Kasumi-1 (cell line): ENCODE measurements at regions not wholly inside any gene's neighbourhood (a gene's known extent, or its start where the extent isn't known, plus 50 kb on each side); places are given as distances from the start of the nearest gene placed in this dataset.
"Not testable (repeated sequence)": the region's sequence is repeated elsewhere in the genome, so short reads cannot be mapped to it uniquely, and the experiment has no call there.

Experiments
- DNase-seq, 2 experiments: peaks; one replicate each; lab custom pipeline; 2025; lab: John Stamatoyannopoulos, UW

GRCh38 chr12:82529101-82529500 lies 157.6 kb upstream of the TMTC2 start:
- DNase-seq, result no peak

GRCh38 chr12:82529954-82530353 lies 156.8 kb upstream of the TMTC2 start:
- no peak for DNase-seq

- DNase-seq, result no peak
Measured at GRCh38 chr12:82530394-82530793, 156.3 kb upstream of the TMTC2 start.

- DNase-seq, result no peak
Measured at GRCh38 chr12:82533341-82533740, 153.4 kb upstream of the TMTC2 start.

- no peak for DNase-seq
Measured at GRCh38 chr12:82537436-82537835, 149.3 kb upstream of the TMTC2 start.

- no peak for DNase-seq
Measured at GRCh38 chr12:82554529-82554928, 132.2 kb upstream of the TMTC2 start.

- DNase-seq, result no peak
Measured at GRCh38 chr12:82555699-82556098, 131.0 kb upstream of the TMTC2 start.

- no peak for DNase-seq
Measured at GRCh38 chr12:82565966-82566365, 120.7 kb upstream of the TMTC2 start.

GRCh38 chr12:82567688-82568087 lies 119.0 kb upstream of the TMTC2 start:
- no peak for DNase-seq

GRCh38 chr12:82574191-82574590 lies 112.5 kb upstream of the TMTC2 start:
- no peak for DNase-seq

GRCh38 chr12:82578725-82579124 lies 108.0 kb upstream of the TMTC2 start:
- no peak for DNase-seq

- no peak for DNase-seq
Measured at GRCh38 chr12:82583756-82584155, 103.0 kb upstream of the TMTC2 start.

GRCh38 chr12:82593143-82593542 lies 93.6 kb upstream of the TMTC2 start:
- no peak for DNase-seq

GRCh38 chr12:82593901-82594396 lies 92.8 kb upstream of the TMTC2 start:
- no peak for DNase-seq

GRCh38 chr12:82595941-82596340 lies 90.8 kb upstream of the TMTC2 start:
- no peak for DNase-seq

GRCh38 chr12:82596483-82596882 lies 90.2 kb upstream of the TMTC2 start:
- DNase-seq, result no peak

- no peak for DNase-seq
Measured at GRCh38 chr12:82600379-82600778, 86.3 kb upstream of the TMTC2 start.

- DNase-seq, result not testable (repeated sequence)
Measured at GRCh38 chr12:82603647-82604046, 83.1 kb upstream of the TMTC2 start.

- DNase-seq, result no peak
Measured at GRCh38 chr12:82605115-82605514, 81.6 kb upstream of the TMTC2 start.

GRCh38 chr12:82608706-82609105 lies 78.0 kb upstream of the TMTC2 start:
- DNase-seq, result no peak

GRCh38 chr12:82609234-82609914 lies 77.3 kb upstream of the TMTC2 start:
- no peak for DNase-seq

- no peak for DNase-seq
Measured at GRCh38 chr12:82619644-82620043, 67.1 kb upstream of the TMTC2 start.

- DNase-seq, result no peak
Measured at GRCh38 chr12:82620917-82621316, 65.8 kb upstream of the TMTC2 start.

- DNase-seq, result no peak
Measured at GRCh38 chr12:82625523-82625922, 61.2 kb upstream of the TMTC2 start.
